ENCODE measurements at regions not wholly inside any gene's neighbourhood (a gene's known extent, or its start where the extent isn't known, plus 50 kb on each side); places are given as distances from the start of the nearest gene placed in this dataset.
"Not testable (repeated sequence)": the region's sequence is repeated elsewhere in the genome, so short reads cannot be mapped to it uniquely, and the experiment has no call there.

DNA sequence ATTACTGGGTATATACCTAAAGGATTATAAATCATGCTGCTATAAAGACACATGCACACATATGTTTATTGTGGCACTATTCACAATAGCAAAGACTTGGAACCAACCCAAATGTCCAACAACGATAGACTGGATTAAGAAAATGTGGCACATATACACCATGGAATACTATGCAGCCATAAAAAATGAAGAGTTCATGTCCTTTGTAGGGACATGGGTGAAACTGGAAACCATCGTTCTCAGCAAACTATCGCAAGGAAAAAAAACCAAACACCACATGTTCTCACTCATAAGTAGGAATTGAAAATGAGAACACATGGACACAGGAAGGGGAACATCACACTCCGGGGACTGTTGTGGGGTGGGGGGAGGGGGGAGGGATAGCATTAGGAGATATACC is 125.3 kb upstream of the PJA2 start:
- not testable (repeated sequence) for H3K9me3 Mint-ChIP-seq; DNase-seq (ENCODE audit: low spot score); H3K27me3 Mint-ChIP-seq (ENCODE audit: low read depth); H3K4me3 Mint-ChIP-seq; H3K27ac Mint-ChIP-seq; H3K36me3 Mint-ChIP-seq (ENCODE audit: low read depth); H3K4me1 Mint-ChIP-seq (ENCODE audit: low read depth)

DNA sequence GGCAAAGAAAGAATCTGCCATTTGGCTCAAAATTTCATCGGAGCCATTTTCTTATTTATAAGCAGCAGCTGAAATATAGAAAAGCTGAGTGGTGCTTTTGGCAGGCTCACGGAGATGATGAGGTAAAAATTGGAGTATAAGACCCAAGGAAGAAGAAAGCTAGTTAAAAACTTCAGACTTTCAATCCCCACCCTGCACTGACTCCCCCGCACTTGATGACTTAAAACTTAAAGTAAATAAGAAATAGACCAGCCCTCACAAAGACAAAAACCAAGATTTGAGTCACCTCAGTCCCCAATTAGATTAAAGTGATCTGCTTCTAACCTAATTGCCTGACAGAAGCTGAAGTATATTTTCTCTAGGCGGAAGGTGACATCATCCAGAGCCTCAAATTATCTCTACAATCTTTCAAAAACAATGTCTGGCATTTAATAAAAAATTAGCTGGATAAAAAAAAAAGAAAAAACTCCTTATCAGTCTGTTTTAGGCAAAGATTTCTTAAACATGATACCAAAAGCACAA is 124.0 kb upstream of the PJA2 start:
- Mint-ChIP-seq H3K9me3 (no peaks in the 10 kb centered on the region), H3K27me3 (ENCODE audit: low read depth) (no peaks in the 10 kb centered on the region), H3K36me3 (ENCODE audit: low read depth) (no peaks in the 10 kb centered on the region), H3K27ac (no peak overlapping the region), H3K4me3 (no peak overlapping the region), H3K4me1 (ENCODE audit: low read depth) (no peaks in the 10 kb centered on the region)
- DNase-seq (ENCODE audit: low spot score) = no peak

DNA sequence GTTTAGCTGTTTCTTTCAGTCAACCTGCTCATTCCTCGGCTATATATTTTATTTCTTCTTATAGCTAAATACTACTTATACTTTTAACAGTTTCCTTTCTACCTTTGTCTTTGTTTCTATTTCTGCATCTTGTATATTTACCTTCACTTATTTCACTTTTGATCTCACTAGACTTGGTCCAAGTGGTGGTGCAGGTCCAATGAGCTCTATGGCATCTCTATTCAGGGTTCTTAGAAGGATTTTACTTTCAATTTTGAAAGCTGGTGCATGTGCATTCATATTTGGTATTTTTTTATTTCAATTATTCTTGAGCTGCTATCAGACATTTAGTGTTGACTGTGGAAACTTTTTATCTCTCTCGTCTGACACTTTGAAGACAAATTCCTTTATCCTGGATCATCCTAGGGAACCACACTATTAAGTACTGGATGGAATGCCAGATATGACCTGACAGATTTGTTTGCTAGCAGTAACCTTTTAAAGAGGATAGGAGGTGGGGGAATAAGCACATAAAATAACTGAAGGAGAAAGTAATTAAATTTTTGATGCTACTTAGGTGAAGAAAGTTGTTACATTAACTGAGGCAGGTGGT is 123.1 kb upstream of the PJA2 start:
- no peak for DNase-seq (ENCODE audit: low spot score)
- H3K4me1 Mint-ChIP-seq (ENCODE audit: low read depth) = no peaks in the 10 kb centered on the region

DNA sequence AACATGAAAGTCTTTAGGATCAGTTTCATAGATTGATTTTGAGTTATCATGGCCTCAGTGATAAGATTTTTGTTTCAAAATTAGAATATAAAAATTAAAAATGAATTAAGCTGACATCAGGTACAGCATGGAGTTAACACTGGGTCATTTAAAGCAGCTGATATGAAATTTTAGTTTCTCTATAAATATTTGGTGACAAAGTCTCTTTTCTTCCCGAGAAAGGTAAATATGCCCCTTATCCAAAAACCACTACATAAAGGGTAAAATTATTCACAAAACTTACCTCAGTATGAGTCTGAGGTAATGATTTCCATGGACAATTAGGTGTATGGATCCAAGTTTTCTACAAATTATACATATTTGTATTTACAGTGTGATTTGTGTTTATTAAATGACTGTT is 121.5 kb upstream of the PJA2 start:
- Mint-ChIP-seq H3K9me3 (no peaks in the 10 kb centered on the region), H3K36me3 (ENCODE audit: low read depth) (no peaks in the 10 kb centered on the region), H3K27ac (no peak overlapping the region), H3K27me3 (ENCODE audit: low read depth) (no peaks in the 10 kb centered on the region), H3K4me1 (ENCODE audit: low read depth) (no peaks in the 10 kb centered on the region), H3K4me3 (no peak overlapping the region)
- no peak for DNase-seq (ENCODE audit: low spot score)

More for the DNA sequence above, 123.1 kb upstream of the PJA2 start:
- Mint-ChIP-seq H3K27ac (no peak overlapping the region), H3K27me3 (ENCODE audit: low read depth) (no peaks in the 10 kb centered on the region), H3K4me3 (no peak overlapping the region), H3K9me3 (no peaks in the 10 kb centered on the region), H3K36me3 (ENCODE audit: low read depth) (no peaks in the 10 kb centered on the region)

DNA sequence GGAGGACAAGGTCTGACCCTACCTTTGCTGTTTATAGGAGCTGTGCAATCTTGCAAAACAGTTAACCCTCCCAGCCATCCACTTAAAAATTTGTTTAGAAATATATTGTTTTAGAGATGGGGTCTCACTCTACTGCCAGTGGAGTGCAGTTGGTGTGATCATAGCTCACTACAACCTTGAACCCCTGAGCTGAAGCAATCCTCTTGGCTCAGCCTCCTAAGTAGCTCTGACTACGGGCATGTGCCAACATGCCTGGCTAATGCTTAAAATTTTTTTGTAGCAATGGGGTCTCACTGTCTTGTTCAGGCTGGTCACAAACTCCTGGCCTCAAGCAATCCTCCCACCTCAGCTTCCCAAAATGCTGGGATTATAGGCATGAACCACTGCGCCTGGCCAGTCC is 120.2 kb upstream of the PJA2 start:
- Mint-ChIP-seq H3K27ac (no peak overlapping the region), H3K9me3 (no peaks in the 10 kb centered on the region), H3K27me3 (ENCODE audit: low read depth) (no peaks in the 10 kb centered on the region), H3K36me3 (ENCODE audit: low read depth) (no peaks in the 10 kb centered on the region), H3K4me3 (no peak overlapping the region), H3K4me1 (ENCODE audit: low read depth) (no peaks in the 10 kb centered on the region)
- DNase-seq (ENCODE audit: low spot score) = no peak

DNA sequence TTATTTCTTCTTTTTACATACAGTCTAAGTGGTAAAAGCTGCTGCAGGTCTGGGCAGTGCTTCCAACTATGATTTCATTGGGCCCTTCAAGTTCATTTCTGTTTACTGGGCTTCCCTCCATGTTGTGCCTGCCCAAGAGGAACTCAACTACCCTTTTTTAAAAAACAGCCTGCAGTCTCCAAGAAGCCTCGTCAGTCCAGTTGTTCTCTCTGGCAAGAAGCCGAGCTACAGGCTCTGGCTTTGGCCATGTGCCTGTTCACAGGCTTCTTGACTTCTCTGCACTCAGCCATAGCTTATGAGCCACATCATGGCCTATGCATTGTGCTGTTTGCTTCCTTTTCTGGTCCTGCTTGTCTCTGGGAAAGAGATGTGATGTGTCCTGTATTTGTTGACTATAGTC is 119.7 kb upstream of the PJA2 start:
- no peak for DNase-seq (ENCODE audit: low spot score)
- no peak overlapping the region for H3K27ac Mint-ChIP-seq
- H3K9me3 Mint-ChIP-seq = no peaks in the 10 kb centered on the region
- H3K4me3 Mint-ChIP-seq = no peak overlapping the region
- no peaks in the 10 kb centered on the region for H3K4me1 Mint-ChIP-seq (ENCODE audit: low read depth)
- H3K27me3 Mint-ChIP-seq (ENCODE audit: low read depth) = no peaks in the 10 kb centered on the region
- H3K36me3 Mint-ChIP-seq (ENCODE audit: low read depth) = no peaks in the 10 kb centered on the region

DNA sequence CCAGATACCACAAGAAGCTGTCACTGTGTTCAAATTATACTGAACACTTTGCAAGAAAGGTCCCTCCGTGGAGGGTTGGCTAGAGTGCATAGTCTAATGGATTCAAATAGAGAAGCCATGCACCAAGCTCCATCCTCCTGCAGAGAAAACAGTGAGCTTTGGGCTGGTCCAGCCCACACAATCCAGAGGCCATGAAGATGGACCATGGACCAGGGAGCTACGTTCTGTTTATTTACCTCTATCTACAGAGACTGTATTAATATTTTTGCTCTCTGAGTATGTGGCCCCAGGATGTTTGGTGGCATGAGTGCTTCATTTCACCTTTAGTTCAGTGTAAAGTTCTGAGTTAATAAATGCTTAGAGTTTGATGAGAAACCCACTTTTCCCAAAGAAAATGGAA is 114.8 kb upstream of the PJA2 start:
- Mint-ChIP-seq H3K36me3 (ENCODE audit: low read depth) (no peaks in the 10 kb centered on the region), H3K9me3 (no peaks in the 10 kb centered on the region), H3K4me3 (no peak overlapping the region), H3K4me1 (ENCODE audit: low read depth) (no peaks in the 10 kb centered on the region), H3K27me3 (ENCODE audit: low read depth) (no peaks in the 10 kb centered on the region), H3K27ac (no peak overlapping the region)
- DNase-seq (ENCODE audit: low spot score) = no peak

DNA sequence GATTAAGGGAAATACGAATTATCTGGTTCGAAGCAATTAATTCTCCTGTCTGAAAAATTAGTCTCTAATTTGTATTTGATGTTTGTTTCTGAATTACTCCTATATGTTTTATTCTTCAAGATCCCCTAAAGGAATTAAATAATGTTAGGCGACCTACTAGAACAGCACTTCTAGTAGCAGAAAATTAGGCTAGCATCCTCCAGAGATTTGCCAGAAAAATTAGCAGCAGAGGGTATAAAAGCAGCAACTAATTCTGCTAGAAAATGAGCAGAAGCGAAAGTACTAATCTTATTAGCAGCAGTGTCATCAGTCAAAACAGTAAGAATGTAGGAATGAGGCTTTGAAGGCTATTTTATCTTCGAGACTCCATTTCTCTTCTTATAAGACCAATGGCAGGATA is 114.3 kb upstream of the PJA2 start:
- no peak overlapping the region for H3K27ac Mint-ChIP-seq
- no peak for DNase-seq (ENCODE audit: low spot score)
- no peaks in the 10 kb centered on the region for H3K4me1 Mint-ChIP-seq (ENCODE audit: low read depth)
- H3K9me3 Mint-ChIP-seq = no peaks in the 10 kb centered on the region
- H3K27me3 Mint-ChIP-seq (ENCODE audit: low read depth) = no peaks in the 10 kb centered on the region
- no peaks in the 10 kb centered on the region for H3K36me3 Mint-ChIP-seq (ENCODE audit: low read depth)
- H3K4me3 Mint-ChIP-seq = no peak overlapping the region

DNA sequence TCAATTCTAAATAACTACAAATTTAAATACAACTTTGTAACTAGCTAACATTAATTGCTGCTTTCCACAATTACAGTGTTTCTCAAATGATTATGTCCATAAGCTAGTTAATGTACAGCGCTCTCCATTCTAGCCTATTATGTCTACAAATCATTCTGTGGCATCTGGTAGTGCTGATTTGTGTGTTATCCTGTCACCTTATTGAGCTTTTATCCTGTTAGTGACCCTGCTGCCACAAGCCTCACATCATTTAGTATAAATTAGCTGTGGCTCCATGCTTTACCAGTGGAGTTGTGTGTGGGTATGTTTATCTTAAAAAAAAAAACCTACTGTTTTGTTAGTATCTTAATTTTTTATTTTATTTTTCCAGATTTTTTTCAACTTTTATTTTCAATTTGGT is 112.6 kb upstream of the PJA2 start:
- no peak overlapping the region for H3K27ac Mint-ChIP-seq
- H3K27me3 Mint-ChIP-seq (ENCODE audit: low read depth) = no peaks in the 10 kb centered on the region
- no peaks in the 10 kb centered on the region for H3K9me3 Mint-ChIP-seq
- DNase-seq (ENCODE audit: low spot score) = no peak
- H3K4me1 Mint-ChIP-seq (ENCODE audit: low read depth) = no peaks in the 10 kb centered on the region
- H3K36me3 Mint-ChIP-seq (ENCODE audit: low read depth) = no peaks in the 10 kb centered on the region
- H3K4me3 Mint-ChIP-seq = no peak overlapping the region

DNA sequence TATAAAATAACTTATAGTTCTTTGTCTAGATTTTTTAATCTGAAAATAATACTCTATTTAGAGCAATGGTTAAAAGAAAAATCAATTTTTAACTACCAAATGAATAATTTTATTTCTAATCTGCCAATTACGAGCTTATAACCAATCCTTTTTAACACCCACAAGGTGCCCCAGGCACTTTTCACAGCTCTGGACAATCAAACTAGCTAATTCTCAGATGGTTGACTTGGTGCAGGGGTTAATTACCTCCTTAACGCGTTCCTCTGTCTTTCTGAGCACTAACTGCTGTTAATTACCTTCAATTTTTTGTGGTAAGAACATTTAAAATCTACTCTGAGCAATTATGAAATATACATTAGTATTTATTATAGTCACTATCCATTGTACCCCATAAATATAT is 109.6 kb upstream of the PJA2 start:
- H3K9me3 Mint-ChIP-seq = no peaks in the 10 kb centered on the region
- no peaks in the 10 kb centered on the region for H3K27me3 Mint-ChIP-seq (ENCODE audit: low read depth)
- H3K27ac Mint-ChIP-seq = no peak overlapping the region
- no peak for DNase-seq (ENCODE audit: low spot score)
- H3K36me3 Mint-ChIP-seq (ENCODE audit: low read depth) = no peaks in the 10 kb centered on the region
- no peaks in the 10 kb centered on the region for H3K4me1 Mint-ChIP-seq (ENCODE audit: low read depth)
- H3K4me3 Mint-ChIP-seq = no peak overlapping the region

DNA sequence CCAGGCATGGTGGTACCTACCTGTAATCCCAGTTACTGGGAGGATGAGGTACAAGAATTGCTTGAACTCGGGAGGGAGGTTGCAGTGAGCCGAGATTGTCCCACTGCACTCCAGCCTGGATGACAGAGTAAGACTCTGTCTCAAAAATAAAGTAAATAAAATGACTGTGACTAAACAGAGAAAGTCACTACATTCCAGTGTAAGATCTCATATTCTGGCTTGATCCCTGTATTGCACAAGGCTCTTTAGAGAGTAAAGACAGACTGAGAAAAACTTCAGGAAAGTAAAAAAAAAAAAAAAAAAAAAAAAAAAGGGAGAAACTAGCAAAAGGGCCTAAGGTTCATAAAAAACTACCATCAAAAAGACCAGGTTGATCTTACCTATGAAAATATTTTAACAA is 106.6 kb upstream of the PJA2 start:
- Mint-ChIP-seq H3K4me1 (ENCODE audit: low read depth) (no peaks in the 10 kb centered on the region), H3K27ac (no peak overlapping the region), H3K36me3 (ENCODE audit: low read depth) (no peaks in the 10 kb centered on the region), H3K9me3 (no peaks in the 10 kb centered on the region), H3K27me3 (ENCODE audit: low read depth) (no peaks in the 10 kb centered on the region), H3K4me3 (no peak overlapping the region)
- DNase-seq (ENCODE audit: low spot score) = no peak

DNA sequence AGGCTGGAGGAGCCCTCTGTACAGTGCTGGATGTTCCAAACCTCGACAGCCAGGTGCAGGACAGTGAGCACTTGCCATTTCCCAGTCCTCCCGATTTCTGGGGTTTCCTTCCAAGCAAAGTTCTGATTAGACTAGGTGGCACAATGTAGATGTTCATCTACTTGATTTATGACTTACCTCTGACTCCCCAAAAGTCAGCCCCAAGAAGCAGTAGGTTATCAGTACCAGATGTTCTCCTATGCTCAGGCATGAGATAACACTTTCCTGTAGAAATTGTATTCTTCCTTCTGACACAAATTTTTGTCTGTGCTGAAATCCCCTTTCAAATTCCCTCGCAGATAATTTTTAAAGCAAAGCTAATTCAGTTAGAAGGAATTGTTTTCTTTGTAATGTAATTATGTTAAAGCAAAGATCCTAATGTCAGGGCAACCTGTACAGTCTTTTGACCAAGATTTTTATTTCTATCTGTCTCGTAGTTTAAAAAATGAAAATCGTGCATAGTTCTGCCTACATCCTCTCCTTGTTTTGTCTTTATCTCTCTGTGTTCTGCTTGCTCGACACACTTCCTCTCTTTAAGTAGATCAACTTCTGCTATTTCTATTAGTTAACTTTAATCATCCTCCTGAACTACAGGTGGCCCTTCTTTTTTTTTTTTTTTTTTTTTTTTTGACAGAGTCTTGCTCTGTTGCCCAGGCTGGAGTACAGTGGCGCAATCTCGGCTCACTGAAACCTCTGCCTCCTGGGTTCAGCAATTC is 102.4 kb upstream of the PJA2 start:
- no peak overlapping the region for H3K4me3 Mint-ChIP-seq

DNA sequence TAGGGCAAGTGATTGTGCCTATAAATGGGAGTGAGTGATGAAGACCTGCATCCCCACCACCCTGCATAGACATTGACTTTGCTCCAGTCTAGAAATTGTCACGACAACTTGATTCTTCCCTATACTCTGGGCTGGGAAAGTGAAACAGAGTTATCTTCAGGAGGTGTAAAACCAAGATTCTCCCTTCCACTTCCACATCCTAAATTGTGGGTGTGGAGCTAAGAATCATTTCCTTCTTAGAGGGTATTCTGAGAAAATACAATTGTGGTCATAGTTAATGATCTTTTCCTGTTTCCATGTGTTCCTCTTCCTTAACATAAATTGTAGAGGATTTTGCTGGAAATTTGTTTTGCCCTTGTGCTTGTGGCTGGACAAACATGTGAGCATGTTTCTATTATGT is 96.8 kb upstream of the PJA2 start:
- no peaks in the 10 kb centered on the region for H3K9me3 Mint-ChIP-seq
- H3K36me3 Mint-ChIP-seq (ENCODE audit: low read depth) = no peaks in the 10 kb centered on the region
- no peak for DNase-seq (ENCODE audit: low spot score)
- no peaks in the 10 kb centered on the region for H3K4me1 Mint-ChIP-seq (ENCODE audit: low read depth)
- H3K27me3 Mint-ChIP-seq (ENCODE audit: low read depth) = no peaks in the 10 kb centered on the region
- no peak overlapping the region for H3K27ac Mint-ChIP-seq
- no peak overlapping the region for H3K4me3 Mint-ChIP-seq

More for the DNA sequence above, 102.4 kb upstream of the PJA2 start:
- H3K27ac Mint-ChIP-seq = no peak overlapping the region
- H3K9me3 Mint-ChIP-seq = no peaks in the 10 kb centered on the region
- no peak for DNase-seq (ENCODE audit: low spot score)
- no peaks in the 10 kb centered on the region for H3K36me3 Mint-ChIP-seq (ENCODE audit: low read depth)
- H3K27me3 Mint-ChIP-seq (ENCODE audit: low read depth) = no peaks in the 10 kb centered on the region
- no peaks in the 10 kb centered on the region for H3K4me1 Mint-ChIP-seq (ENCODE audit: low read depth)

DNA sequence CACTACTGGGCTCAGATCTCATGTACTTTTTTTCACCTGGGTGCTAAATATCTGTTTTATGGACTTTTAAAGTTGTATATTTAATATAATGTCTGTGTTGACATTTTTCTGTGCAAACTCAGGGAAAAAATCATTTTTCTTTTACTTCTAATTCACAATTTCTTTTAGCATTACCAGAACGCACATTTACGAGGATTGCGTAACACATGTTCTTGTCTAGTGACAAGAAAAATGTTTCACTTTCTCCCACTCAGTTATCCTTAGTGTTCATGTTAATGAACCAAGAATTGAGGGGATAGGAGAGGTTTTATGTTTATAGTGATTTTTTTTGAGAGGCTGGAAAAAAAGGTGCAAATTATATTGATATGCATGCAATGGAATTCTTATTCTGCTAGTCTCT is 86.3 kb upstream of the PJA2 start:
- DNase-seq (ENCODE audit: low spot score) = no peak
- H3K27me3 Mint-ChIP-seq (ENCODE audit: low read depth) = peaks cover 5% of the 10 kb centered on the region
- no peaks in the 10 kb centered on the region for H3K36me3 Mint-ChIP-seq (ENCODE audit: low read depth)
- no peaks in the 10 kb centered on the region for H3K9me3 Mint-ChIP-seq
- no peak overlapping the region for H3K27ac Mint-ChIP-seq
- H3K4me1 Mint-ChIP-seq (ENCODE audit: low read depth) = no peaks in the 10 kb centered on the region
- H3K4me3 Mint-ChIP-seq = no peak overlapping the region

Measured in T-helper 2 cell treated with Interferon-gamma antibody and Interleukin-4, amounts not matched to agents 5 μg/mL and 100 μg/mL, for 36 hours (primary cell).